RCC 7860 (cell line): ENCODE measurements at regions not wholly inside any gene's neighbourhood (a gene's known extent, or its start where the extent isn't known, plus 50 kb on each side); places are given as distances from the start of the nearest gene placed in this dataset.

Source experiments
- DNase-seq: peaks from one replicate; pipeline ENCODE4 v3.0.0-alpha.2; 2015; ENCODE audit warnings: low spot score
- FAIRE-seq: peaks from 2 replicates; lab custom pipeline; 2012; peaks lifted over from hg19 to GRCh38; lab: Jason Lieb, UNC

GRCh38 chr10:105697290-105697780, 1056.2 kb downstream of the SORCS3 start:
- DNase-seq = no peak
- no peak for FAIRE-seq

DNA sequence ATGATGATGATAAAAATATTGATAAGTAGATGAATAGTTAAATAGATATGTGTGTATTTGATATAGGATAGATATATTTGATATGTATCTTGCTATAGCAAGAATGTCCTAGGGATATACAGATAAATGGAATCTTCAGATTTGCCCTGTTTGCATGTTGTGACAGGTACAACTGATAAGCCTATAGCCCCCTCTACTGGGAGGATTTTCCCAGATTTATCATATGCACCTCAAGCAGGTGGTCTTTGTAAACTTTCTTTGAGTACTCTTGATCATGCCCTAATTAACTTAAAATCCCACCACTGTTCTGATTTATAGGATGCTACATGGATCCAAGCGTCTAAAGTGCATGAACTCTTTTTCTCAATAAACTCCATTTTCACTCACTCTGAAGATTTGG, 1050.7 kb downstream of the SORCS3 start:
- DNase-seq (no peak), FAIRE-seq (no peak)

DNA sequence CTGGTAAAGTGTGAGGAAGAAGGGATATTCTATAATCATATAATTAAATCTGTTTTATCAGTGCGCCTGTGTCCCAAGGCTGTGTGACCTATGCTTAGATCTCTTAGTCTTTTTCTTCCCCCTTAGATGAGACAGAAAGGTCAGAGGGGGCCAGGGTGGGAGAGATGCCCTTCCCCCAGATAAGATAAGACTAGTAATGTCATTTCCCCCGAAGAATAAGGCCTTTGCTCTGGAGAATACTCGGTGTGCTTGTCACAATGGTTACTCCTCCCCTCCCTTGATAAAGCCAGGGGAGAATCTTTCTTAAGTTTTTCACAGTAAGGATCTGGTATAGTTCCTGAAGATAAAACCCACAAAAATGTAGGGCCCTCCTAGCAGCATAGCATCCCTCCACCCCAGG, 1041.8 kb downstream of the SORCS3 start:
- FAIRE-seq (no peak), DNase-seq (no peak)

GRCh38 chr10:105681051-105681450, 1040.0 kb downstream of the SORCS3 start:
- no peak for FAIRE-seq
- no peak for DNase-seq

DNA sequence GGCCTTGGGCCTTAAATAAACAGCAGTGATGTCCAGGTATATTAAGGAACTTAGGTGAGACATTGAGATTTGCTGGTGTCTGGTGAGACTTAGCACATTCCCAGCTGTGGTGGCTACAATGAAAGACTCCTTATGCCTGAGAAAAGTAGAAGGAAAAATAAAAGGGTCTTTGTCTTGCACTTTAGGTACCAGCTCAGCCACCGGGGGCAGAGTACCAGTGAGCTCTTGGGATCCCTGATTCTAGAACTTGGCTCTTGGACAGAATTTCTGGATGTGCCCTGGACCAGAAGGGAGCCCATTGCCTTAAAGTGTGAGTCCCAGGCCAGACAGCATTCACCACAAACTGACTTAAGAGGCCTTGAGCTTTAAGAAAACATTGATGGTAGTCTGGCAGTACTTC, 1038.7 kb downstream of the SORCS3 start:
- FAIRE-seq (no peak), DNase-seq (no peak)

DNA sequence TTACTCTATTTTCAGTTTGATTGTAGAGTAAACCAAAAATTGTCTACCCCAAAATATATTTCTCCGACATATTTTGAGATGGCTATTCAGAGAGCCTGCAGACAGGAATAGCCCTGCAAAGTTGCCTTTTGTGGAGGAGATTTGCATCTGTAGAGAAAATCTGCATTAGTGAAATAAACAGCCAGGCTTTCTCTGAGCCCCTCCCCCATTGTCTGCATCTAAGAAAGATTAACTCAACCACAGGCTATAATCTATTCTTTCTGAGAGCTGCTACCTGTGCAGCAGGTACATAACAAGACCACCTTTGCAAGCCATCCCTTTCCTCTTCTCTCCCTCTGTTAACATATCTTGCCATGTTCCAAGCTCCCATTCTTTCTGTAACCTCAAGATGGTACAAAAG, 1034.2 kb downstream of the SORCS3 start:
- no peak for FAIRE-seq
- no peak for DNase-seq

GRCh38 chr10:105674448-105674847, 1033.4 kb downstream of the SORCS3 start:
- DNase-seq (no peak), FAIRE-seq (no peak)

GRCh38 chr10:105658696-105659095, 1017.6 kb downstream of the SORCS3 start:
- FAIRE-seq = no peak
- no peak for DNase-seq

DNA sequence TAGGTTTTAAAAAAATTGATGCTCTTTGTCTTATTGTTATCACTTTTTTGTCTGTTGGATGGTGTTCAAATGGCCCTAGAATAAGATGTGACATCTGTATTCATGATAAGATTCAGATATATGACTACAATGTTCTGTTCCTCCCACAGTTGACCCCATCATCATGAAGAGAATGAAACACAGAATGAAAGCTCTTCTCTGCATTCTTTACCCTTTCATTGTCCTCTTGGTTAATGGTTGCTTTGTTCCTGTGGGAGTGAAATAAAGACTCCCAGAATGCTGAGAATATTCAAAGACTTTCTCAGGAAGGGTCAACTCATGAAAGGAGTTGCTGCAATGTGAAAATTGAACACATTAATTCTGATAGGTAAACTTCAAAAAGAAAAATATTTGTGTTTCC, 1015.8 kb downstream of the SORCS3 start:
- DNase-seq (no peak), FAIRE-seq (no peak)

- DNase-seq (no peak), FAIRE-seq (no peak)
Measured at GRCh38 chr10:105650306-105650705, 1009.2 kb downstream of the SORCS3 start.

- DNase-seq = no peak
- FAIRE-seq = no peak
Measured at GRCh38 chr10:105647354-105647753, 1006.3 kb downstream of the SORCS3 start.

- no peak for DNase-seq
- FAIRE-seq = no peak
Measured at GRCh38 chr10:105644978-105645377, 1003.9 kb downstream of the SORCS3 start.

DNA sequence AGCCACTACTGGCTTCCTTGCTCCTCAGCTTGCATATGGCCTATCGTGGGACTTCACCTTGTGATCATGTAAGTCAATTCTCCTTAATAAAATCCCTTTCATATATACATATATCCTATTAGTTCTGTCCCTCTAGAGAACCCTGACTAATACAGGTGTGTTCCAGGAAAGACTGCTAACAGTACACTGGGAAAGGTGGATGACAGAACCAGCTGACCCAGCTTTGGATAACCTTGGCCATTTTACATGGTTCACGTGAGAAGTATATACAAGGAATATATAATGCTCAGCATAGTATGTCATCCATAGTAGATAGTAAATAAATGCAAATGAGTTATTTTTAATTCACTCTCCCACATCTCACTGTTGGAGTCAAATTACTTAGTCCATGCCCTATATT, 1003.5 kb downstream of the SORCS3 start:
- DNase-seq (no peak), FAIRE-seq (no peak)

GRCh38 chr10:105644091-105644490, 1003.0 kb downstream of the SORCS3 start:
- DNase-seq (no peak), FAIRE-seq (no peak)

DNA sequence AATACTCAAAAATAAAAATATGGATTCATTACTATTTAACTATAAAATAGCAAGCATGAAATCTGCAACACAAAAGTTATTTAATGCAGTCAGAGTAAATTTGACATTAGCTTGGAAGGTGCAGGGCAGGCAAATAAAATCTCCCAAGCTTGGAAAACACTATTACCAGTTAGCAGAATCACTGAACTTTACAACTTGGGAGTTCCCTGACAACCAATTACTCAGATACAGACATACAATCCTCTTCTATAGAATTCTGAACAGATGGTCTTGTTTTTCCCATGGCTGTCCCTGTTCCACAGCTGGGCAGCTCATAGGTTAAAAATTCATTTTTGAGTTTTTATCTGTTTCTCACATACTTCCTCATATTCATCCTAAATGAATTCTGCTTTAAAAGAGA, 1002.6 kb downstream of the SORCS3 start:
- DNase-seq = no peak
- FAIRE-seq = no peak

- FAIRE-seq (no peak), DNase-seq (no peak)
Measured at GRCh38 chr10:105634281-105634680, 993.2 kb downstream of the SORCS3 start.

DNA sequence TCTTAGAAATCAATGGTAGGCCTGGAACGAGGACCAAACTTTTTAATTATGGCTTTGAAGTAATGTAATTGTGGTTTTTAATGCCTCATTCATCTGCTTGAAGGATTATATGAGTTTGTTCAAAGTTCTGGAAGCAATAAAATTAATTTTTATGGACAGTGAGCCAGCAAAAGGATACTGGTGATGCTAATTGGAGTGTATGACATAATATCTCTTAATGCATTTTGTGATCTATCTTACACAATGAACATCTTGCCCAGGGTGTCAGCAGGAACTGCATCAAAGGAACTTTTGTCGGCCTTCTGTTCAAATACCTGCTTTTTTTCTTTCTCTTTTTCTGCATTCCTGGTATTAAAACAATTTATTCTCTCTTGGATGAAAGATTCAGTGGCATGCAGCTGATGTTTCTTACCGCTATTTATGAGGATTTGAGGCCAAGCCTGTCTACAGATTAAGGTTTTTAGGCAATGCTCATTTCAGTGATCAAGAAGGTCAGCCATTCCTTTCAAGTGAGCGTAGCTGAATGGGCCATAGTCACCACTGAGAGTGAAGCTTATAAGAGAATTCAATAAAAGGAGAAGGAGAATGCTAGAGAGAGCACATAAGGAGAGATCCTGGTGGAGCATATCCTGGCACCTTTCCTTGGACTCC, 974.8 kb downstream of the SORCS3 start:
- DNase-seq = no peak
- no peak for FAIRE-seq

DNA sequence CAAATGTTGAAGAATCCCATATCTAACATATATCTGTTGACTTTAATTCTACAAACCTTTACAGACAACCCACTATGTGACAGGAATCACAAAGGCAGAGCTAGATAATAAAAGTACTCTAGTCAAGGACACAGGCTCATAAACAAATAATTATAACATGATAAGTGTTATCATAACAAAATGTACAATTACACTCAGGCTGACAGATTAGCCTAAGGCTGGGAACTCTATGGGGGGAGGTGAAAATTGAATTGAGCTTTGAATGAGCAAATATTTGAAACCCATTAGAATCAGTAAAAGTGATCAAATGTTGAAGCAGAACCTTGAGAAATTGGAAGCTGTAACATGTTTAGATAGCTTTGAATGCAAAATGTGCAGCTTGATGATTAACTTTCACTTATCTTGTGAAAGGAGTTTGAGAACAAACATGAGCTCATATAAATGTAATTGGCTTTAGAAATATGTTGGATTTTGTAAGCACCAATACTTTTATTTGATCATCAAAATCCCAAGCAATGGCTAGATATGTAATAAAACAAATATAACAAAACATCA, 970.2 kb downstream of the SORCS3 start:
- FAIRE-seq (no peak), DNase-seq (no peak)

GRCh38 chr10:105609451-105609850, 968.4 kb downstream of the SORCS3 start:
- FAIRE-seq (no peak), DNase-seq (no peak)

- DNase-seq = no peak
- no peak for FAIRE-seq
Measured at GRCh38 chr10:105605918-105606317, 964.8 kb downstream of the SORCS3 start.

- no peak for FAIRE-seq
- no peak for DNase-seq
Measured at GRCh38 chr10:105605104-105605503, 964.0 kb downstream of the SORCS3 start.

DNA sequence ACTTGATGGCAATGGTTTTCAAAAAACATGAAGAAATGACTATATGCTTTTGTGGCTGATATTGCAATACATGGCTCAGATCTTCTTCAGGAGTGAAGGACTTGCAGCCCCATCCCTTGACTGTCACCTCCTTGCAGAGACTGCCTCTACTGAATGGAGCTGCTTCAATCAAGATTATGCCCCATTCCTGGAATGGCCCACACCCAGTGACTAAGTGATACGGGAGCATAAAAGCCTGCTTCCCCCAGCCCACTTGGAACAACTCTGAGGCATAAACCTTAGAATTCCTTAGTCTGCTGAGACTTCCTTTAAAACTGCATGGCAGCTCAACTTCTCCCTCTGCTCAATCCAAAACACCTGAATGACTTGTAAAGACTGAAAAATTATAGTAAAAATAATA, 957.1 kb downstream of the SORCS3 start:
- FAIRE-seq = no peak
- DNase-seq = no peak

GRCh38 chr10:105597312-105597711, 956.2 kb downstream of the SORCS3 start:
- FAIRE-seq = no peak
- DNase-seq = no peak
